ACC112 (cell line): ENCODE measurements at regions not wholly inside any gene's neighbourhood (a gene's known extent, or its start where the extent isn't known, plus 50 kb on each side); places are given as distances from the start of the nearest gene placed in this dataset.

Experiments used
- H2AFZ ChIP-seq: fragments of 200-600 bp; sonication (generic); one replicate; pipeline ENCODE4 v1.6.0; 2017; ENCODE audit warnings: antibody characterized with exemption, low read length; ENCODE audit not compliant: unreplicated experiment
- H3K27ac ChIP-seq: fragments of 200-600 bp; sonication (generic); 2 replicates; pipeline ENCODE4 v1.5.1; 2014; ENCODE audit warnings: low read depth, mild to moderate bottlenecking, antibody characterized with exemption, low read length, moderate library complexity
- H3K27me3 ChIP-seq: fragments of 200-600 bp; sonication (generic); 2 replicates; pipeline ENCODE4 v1.6.1; 2014; ENCODE audit warnings: mild to moderate bottlenecking, antibody characterized with exemption, low read length, moderate library complexity, mixed read lengths; ENCODE audit not compliant: insufficient read depth
- H3K36me3 ChIP-seq: fragments of 200-600 bp; sonication (generic); 2 replicates; pipeline ENCODE4 v1.6.1; 2016; ENCODE audit warnings: mild to moderate bottlenecking, antibody characterized with exemption, low read length, moderate library complexity, mixed read lengths; ENCODE audit not compliant: insufficient read depth
- H3K4me1 ChIP-seq: fragments of 200-600 bp; sonication (generic); one replicate; pipeline ENCODE4 v1.6.1; 2016; ENCODE audit warnings: low read length, mixed read lengths; ENCODE audit not compliant: insufficient read depth, unreplicated experiment, control insufficient read depth
- H3K4me3 ChIP-seq: fragments of 200-600 bp; sonication (generic); 2 replicates; pipeline ENCODE4 v1.5.1; 2014; ENCODE audit warnings: mild to moderate bottlenecking, low read depth, low read length
- H3K79me2 ChIP-seq: fragments of 200-600 bp; sonication (generic); one replicate; pipeline ENCODE4 v1.6.0; 2016; ENCODE audit warnings: low read length; ENCODE audit not compliant: control insufficient read depth, unreplicated experiment, insufficient read depth

DNA sequence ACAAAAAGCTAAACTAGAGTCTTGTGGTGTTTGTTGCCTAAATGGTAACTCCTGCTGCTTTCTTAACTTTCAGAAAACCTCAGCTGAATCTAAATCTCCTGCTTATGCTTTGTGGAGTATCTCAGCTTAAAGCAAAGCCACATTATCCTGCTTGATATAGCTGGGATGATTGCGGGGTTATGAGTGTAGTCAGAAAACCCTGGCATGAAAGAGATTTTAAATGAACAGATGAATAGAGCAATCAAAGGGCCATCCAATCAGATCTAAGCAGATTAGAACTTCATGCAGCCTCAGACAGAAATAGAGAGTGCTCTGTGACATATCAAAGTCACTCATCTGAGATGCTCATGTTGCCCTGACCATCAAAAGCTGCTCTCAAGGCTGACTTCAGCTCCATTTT, 305.5 kb downstream of the DMRT2 start:
- H3K79me2 ChIP-seq = no peaks in the 10 kb centered on the region
- no peaks in the 10 kb centered on the region for H3K4me1 ChIP-seq
- no peak overlapping the region for H3K27ac ChIP-seq
- H3K36me3 ChIP-seq = no peaks in the 10 kb centered on the region
- no peak overlapping the region for H3K4me3 ChIP-seq
- H2AFZ ChIP-seq = no peak overlapping the region
- H3K27me3 ChIP-seq = no peaks in the 10 kb centered on the region

- no peaks in the 10 kb centered on the region for H3K36me3 ChIP-seq
- no peak overlapping the region for H3K27ac ChIP-seq
- H2AFZ ChIP-seq = no peak overlapping the region
- no peaks in the 10 kb centered on the region for H3K4me1 ChIP-seq
- no peaks in the 10 kb centered on the region for H3K79me2 ChIP-seq
- H3K27me3 ChIP-seq = no peaks in the 10 kb centered on the region
- no peak overlapping the region for H3K4me3 ChIP-seq
Observed at GRCh38 chr9:1362845-1363244, 312.7 kb downstream of the DMRT2 start.

DNA sequence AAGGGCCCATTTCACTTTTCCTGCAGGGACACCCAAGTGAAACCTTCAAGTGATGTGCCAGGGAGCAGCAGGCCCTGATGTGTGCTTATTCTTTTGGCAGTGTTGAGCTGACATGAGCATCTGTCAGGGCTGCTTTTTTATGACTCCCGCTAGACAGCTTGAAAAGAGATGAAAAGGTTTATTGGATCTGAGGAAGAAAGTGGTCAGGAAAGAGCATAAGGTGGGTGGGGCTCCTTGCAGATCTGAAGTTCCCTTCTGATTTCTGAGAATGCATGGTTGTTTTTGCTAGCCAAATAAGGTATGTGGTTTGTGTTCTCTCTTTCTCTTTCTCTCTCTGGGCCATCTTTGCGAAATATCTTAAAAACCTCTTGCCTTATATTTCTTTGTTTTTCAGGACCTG, 316.1 kb downstream of the DMRT2 start:
- no peaks in the 10 kb centered on the region for H3K27me3 ChIP-seq
- no peaks in the 10 kb centered on the region for H3K4me1 ChIP-seq
- no peak overlapping the region for H3K27ac ChIP-seq
- no peak overlapping the region for H3K4me3 ChIP-seq
- no peak overlapping the region for H2AFZ ChIP-seq
- H3K79me2 ChIP-seq = no peaks in the 10 kb centered on the region
- no peaks in the 10 kb centered on the region for H3K36me3 ChIP-seq

DNA sequence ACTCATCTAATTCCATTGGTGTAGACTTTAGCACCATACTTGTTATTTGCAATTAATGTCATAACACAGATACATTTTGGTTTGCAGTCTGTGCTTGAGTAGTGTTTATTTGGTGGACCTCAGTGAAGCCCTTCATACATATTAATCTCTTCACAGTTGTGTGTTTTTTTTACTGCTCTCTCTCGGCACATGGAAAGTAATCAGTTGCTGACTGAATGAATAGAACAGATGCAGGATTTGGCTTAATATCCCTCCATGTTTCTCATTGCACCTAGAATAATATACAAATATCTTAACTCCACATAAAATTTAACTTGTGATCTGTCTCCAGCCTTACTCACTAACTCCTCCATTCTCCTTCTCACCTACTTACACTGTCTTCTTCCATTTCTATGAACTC, 319.1 kb downstream of the DMRT2 start:
- Histone ChIP-seq H3K79me2 (no peaks in the 10 kb centered on the region), H3K36me3 (no peaks in the 10 kb centered on the region), H3K4me3 (no peak overlapping the region), H3K4me1 (no peaks in the 10 kb centered on the region), H3K27me3 (no peaks in the 10 kb centered on the region), H3K27ac (no peak overlapping the region), H2AFZ (no peak overlapping the region)

- H3K4me1 ChIP-seq = no peaks in the 10 kb centered on the region
- H3K79me2 ChIP-seq = no peaks in the 10 kb centered on the region
- no peaks in the 10 kb centered on the region for H3K27me3 ChIP-seq
- no peak overlapping the region for H3K4me3 ChIP-seq
- H3K36me3 ChIP-seq = no peaks in the 10 kb centered on the region
- H2AFZ ChIP-seq = no peak overlapping the region
- H3K27ac ChIP-seq = no peak overlapping the region
Observed at GRCh38 chr9:1373445-1373844, 323.3 kb downstream of the DMRT2 start.

- Histone ChIP-seq H3K27ac (no peak overlapping the region), H3K27me3 (no peaks in the 10 kb centered on the region), H3K79me2 (no peaks in the 10 kb centered on the region), H3K4me1 (no peaks in the 10 kb centered on the region), H3K4me3 (no peak overlapping the region), H2AFZ (no peak overlapping the region), H3K36me3 (no peaks in the 10 kb centered on the region)
Observed at GRCh38 chr9:1383899-1384455, 333.8 kb downstream of the DMRT2 start.

GRCh38 chr9:1384816-1385215, 334.7 kb downstream of the DMRT2 start:
- Histone ChIP-seq H3K27ac (no peak overlapping the region), H2AFZ (no peak overlapping the region), H3K79me2 (no peaks in the 10 kb centered on the region), H3K4me1 (no peaks in the 10 kb centered on the region), H3K4me3 (no peak overlapping the region), H3K27me3 (no peaks in the 10 kb centered on the region), H3K36me3 (no peaks in the 10 kb centered on the region)

DNA sequence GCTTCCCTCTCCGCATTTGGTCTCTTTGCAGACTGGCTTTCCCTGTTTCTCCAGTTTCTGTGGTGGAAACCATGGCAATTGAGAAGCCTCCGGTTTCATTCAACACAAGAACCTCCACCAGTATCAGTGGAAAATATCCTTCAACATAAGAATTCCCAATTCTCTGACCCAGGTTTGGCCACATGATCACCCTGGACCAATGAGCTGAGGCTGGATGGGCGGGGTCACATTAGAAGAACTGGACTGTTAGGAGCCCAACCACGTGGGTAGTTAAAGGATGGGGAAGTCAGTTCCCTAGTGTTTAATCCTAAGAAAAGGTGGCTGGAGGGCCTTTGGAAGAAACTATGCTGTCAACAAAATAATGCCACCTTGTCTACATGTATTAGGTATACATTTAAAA, 336.3 kb downstream of the DMRT2 start:
- Histone ChIP-seq H3K27ac (no peak overlapping the region), H3K27me3 (no peaks in the 10 kb centered on the region), H2AFZ (no peak overlapping the region), H3K79me2 (no peaks in the 10 kb centered on the region), H3K4me3 (no peak overlapping the region), H3K36me3 (no peaks in the 10 kb centered on the region), H3K4me1 (no peaks in the 10 kb centered on the region)

GRCh38 chr9:1388216-1388615, 338.1 kb downstream of the DMRT2 start:
- Histone ChIP-seq H3K79me2 (no peaks in the 10 kb centered on the region), H3K36me3 (no peaks in the 10 kb centered on the region), H3K27me3 (no peaks in the 10 kb centered on the region), H3K27ac (no peak overlapping the region), H3K4me1 (no peaks in the 10 kb centered on the region), H2AFZ (no peak overlapping the region), H3K4me3 (no peak overlapping the region)

- Histone ChIP-seq H3K79me2 (no peaks in the 10 kb centered on the region), H3K4me3 (no peak overlapping the region), H3K27ac (no peak overlapping the region), H3K27me3 (no peaks in the 10 kb centered on the region), H3K4me1 (no peaks in the 10 kb centered on the region), H3K36me3 (no peaks in the 10 kb centered on the region), H2AFZ (no peak overlapping the region)
Observed at GRCh38 chr9:1400983-1401382, 350.8 kb downstream of the DMRT2 start.

DNA sequence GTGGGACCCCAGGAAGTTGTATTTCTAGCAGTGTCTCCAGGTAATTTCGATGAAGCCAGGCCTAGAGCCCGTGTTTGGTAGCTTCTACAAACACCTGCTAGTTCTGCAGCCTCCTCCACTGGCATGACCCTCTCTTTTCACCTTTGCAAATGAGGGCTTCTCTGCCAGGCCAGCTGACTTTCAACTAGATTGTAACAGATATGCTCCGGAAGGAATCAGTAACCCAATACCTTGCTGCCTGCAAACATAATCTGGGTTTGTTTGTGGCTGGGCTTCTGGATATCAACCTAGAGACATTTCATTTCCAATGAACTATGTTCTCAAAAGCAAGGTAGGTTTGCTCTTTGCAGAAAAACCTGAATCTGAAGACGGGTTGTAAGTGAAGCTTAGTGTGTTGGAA, 354.8 kb downstream of the DMRT2 start:
- no peaks in the 10 kb centered on the region for H3K36me3 ChIP-seq
- no peaks in the 10 kb centered on the region for H3K4me1 ChIP-seq
- H3K27ac ChIP-seq = no peak overlapping the region
- H2AFZ ChIP-seq = no peak overlapping the region
- H3K27me3 ChIP-seq = no peaks in the 10 kb centered on the region
- H3K79me2 ChIP-seq = no peaks in the 10 kb centered on the region
- no peak overlapping the region for H3K4me3 ChIP-seq
